LNCaP clone FGC (cell line): ENCODE measurements at regions not wholly inside any gene's neighbourhood (a gene's known extent, or its start where the extent isn't known, plus 50 kb on each side); places are given as distances from the start of the nearest gene placed in this dataset.

ENCODE experiments used
- DNase-seq: peaks from one replicate; pipeline ENCODE4 v3.0.0-alpha.2; 2011; ENCODE audit warnings: low read depth
- H3K4me3 ChIP-seq: 2 replicates; pipeline ENCODE4 v1.5.1; 2011; ENCODE audit warnings: mild to moderate bottlenecking, low read depth, low read length, control low read depth
- CTCF ChIP-seq: IDR thresholded peaks from 2 replicates; pipeline ENCODE4 v1.5.1; 2012; ENCODE audit warnings: mild to moderate bottlenecking; ENCODE audit not compliant: control insufficient read depth, insufficient read depth; ENCODE audit errors: extremely low read depth

DNA sequence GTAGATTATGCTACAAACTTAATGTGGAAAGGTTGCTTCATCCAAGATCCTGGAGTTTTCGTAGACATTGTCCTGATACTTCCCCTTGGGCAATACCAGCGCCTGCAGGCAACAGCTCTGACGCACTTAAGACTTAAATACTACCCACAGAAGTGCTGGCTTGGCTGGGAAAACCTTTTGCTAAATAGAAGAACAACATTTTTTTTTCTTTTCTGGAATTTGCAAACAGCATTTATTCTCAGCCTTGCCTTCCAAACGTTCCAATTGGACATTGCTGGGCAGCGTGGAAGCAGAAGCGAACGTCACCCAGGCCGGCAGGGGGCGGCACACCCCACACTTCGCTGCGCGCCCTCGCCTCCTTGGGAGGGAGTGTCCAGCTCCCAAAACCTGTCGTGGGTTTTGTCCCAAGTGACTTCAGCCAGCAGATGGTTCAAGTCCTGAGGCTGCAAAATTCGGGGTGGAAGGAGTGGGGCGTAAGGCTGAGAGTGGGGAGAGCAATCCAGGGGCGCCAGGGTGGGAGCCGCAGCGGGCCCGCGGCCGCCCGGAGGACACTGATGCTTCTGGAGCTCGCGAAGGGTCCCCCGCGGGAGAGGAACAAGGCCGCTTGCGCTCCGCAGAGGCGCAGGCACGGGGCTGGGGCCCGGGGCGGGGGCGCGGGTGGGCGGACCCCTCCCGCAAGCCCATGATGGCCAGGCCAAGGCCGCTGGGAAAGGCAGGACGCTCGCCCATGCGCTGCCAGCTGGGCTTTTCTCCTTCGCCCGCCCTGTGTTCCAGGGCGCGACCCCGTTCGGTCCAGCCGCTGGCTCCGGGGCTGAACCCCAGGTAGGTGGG, 60.8 kb upstream of the MAP3K4 start:
- H3K4me3 ChIP-seq, result peak overlapping the region; percentile 33
- peak; percentile 95 for TF ChIP-seq CTCF
- peak; percentile 30 for DNase-seq

GRCh38 chr6:160931378-160932310, 59.9 kb upstream of the MAP3K4 start:
- no peak for TF ChIP-seq CTCF
- no peak for DNase-seq
- no peak overlapping the region for H3K4me3 ChIP-seq

DNA sequence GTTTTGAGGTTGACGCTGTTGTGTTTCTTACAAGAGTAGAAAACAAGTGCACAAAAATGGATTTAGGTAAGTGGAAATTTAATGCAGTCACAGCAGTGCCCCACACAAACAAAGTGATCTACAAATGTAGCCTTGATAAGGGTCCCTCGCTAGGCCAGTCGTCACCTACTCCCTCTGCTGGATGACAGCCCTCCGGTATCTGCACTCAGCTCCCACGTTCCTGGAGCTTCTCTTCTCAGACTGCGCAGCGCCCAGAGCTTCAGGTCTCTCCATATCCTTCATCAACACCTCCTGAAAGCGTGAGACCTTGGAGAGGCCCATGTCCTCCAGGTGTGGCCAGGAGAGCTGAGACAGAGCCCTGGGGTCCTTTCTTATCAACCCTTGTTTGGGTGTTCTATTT, 58.3 kb upstream of the MAP3K4 start:
- TF ChIP-seq CTCF, result no peak
- H3K4me3 ChIP-seq, result no peak overlapping the region
- DNase-seq, result no peak

DNA sequence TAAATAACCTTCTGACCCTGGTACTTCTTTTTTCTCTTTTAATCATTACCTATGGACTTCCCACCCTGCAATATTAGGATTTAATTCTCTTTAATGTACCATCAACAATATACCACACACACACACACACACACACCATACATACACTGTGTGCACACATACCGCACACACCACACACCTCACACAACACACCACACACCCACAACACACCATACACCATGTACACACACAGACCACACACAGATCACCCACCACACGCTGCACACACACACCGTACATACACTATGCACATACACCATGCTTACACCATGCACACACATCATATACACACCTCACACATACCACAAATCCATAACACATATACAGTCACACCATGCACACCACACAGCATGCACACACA, 57.4 kb upstream of the MAP3K4 start:
- no peak overlapping the region for H3K4me3 ChIP-seq
- TF ChIP-seq CTCF, result no peak
- DNase-seq, result no peak

DNA sequence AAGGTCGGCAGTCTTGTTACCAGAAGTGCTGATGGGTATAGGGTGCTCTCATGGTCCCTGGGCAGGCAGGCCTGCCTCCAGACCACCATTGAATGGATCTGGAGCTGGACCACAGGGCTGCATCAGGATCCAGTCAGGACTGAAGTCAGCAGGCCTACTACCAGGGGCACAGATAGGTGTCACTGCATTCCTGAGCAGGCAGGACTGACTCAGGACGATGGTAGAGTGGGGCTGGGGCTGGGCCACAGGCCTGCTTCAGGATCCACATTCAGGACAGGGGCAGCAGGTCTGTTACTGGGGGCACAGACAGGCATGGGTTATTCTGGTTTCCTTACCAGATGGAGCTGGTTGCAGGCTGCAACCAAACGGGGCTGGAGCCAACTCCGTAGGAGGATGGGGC, 51.4 kb upstream of the MAP3K4 start:
- DNase-seq, result no peak
- TF ChIP-seq CTCF, result no peak
- no peak overlapping the region for H3K4me3 ChIP-seq
